Fibroblast of mammary gland (primary cell): ENCODE measurements at regions not wholly inside any gene's neighbourhood (a gene's known extent, or its start where the extent isn't known, plus 50 kb on each side); places are given as distances from the start of the nearest gene placed in this dataset.
"Not testable (repeated sequence)": the region's sequence is repeated elsewhere in the genome, so short reads cannot be mapped to it uniquely, and the experiment has no call there.

Source experiments
- DNase-seq: peaks from one replicate; pipeline ENCODE4 v3.0.0-alpha.2; 2010; ENCODE audit warnings: low read depth
- H3K4me3 ChIP-seq: 2 replicates; pipeline ENCODE4 v1.5.1; 2011; ENCODE audit warnings: low read depth, mild to moderate bottlenecking, low read length, moderate library complexity; ENCODE audit not compliant: control insufficient read depth
- TF ChIP-seq, protein P1 (sequence below): conservative IDR thresholded peaks from 2 replicates; pipeline ENCODE4 v1.5.1; 2011; ENCODE audit warnings: low read depth, low read length, inconsistent platforms; ENCODE audit not compliant: control insufficient read depth, insufficient read depth

DNA sequence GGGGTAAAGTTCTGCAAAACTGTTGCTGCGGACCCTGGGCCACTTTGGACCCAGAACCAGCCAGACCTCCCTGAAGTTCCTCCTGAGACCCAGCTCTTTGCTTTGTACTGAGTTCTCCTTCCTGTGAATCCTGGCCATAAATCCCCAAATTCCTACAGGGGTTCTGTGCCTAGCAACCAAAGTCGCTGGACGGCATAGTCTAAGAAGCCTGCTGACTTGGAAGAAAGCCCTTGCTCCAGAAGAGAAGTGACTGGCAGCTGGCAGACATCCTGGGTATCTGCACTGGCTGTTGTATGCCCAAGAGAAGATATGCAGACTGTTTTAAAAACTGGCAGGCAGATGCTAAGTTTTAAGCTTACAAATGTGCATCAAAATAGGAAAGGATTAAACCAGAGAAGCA is 99.9 kb upstream of the SLC24A4 start:
- TF ChIP-seq, protein P1, sequence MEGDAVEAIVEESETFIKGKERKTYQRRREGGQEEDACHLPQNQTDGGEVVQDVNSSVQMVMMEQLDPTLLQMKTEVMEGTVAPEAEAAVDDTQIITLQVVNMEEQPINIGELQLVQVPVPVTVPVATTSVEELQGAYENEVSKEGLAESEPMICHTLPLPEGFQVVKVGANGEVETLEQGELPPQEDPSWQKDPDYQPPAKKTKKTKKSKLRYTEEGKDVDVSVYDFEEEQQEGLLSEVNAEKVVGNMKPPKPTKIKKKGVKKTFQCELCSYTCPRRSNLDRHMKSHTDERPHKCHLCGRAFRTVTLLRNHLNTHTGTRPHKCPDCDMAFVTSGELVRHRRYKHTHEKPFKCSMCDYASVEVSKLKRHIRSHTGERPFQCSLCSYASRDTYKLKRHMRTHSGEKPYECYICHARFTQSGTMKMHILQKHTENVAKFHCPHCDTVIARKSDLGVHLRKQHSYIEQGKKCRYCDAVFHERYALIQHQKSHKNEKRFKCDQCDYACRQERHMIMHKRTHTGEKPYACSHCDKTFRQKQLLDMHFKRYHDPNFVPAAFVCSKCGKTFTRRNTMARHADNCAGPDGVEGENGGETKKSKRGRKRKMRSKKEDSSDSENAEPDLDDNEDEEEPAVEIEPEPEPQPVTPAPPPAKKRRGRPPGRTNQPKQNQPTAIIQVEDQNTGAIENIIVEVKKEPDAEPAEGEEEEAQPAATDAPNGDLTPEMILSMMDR: no peak
- no peak overlapping the region for H3K4me3 ChIP-seq
- no peak for DNase-seq

DNA sequence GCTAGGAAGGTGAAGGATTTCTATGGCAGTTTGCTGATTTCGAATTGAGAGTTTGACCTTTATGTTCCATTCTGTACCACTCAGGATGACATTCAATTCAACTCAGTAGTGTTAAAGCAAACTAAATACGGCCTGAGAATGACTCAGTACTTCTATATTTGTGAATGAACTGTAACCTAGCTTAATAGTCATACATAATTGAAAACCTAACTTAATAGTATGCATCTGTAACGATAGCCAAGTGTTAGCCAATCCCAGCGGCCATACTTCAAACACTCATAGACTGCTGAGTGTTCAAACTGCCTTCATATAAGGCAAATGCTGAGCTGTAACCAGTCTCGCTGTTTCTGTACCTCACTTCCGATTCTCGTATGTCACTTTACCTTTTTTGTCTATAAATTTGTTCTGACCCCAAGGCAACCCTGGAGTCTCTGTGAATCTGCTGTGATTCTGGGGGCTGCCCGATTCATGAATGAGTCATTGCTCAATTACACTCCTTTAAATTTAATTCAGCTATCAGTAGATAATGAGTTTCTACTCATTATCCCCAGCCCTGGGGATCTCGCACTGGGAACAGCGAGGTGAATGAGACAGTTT is 98.5 kb upstream of the SLC24A4 start:
- TF ChIP-seq, protein P1: no peak
- H3K4me3 ChIP-seq: no peak overlapping the region
- DNase-seq: peak; percentile 35

DNA sequence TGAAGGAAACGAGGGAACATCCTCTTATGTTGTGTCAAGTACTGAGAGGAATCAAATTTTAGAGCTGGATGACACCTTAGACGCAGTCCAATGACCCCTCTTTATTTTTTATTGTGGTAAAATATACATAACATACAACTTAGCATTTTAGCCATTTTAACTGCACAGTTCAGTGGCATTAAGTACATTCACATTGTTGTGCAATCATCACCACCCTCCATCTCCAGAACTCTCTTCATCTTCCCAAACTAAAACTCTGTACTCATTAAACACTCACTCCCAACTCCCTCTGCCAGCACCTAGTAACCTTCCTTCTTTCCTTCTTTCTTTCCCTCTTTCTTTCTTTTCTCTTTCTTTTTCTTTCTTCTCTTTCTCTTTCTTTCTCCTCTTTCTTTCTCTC is 97.2 kb upstream of the SLC24A4 start:
- no peak overlapping the region for H3K4me3 ChIP-seq
- no peak for DNase-seq
- TF ChIP-seq, protein P1: no peak

DNA sequence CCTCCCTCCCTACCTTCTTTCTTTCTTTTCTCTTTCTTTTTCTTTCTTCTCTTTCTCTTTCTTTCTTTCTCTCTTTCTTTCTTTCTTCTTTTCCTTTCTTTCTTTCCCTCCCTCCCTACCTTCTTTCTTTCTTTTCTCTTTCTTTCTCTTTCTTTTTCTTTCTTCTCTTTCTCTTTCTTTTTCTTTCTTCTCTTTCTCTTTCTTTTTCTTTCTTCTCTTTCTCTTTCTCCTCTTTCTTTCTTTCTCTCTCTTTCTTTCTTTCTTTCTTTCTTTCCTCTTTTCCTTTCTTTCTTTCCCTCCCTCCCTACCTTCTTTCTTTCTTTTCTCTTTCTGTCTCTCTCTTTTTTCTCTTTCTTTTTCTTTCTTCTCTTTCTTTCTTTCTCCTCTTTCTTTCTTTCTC is 96.8 kb upstream of the SLC24A4 start:
- not testable (repeated sequence) for H3K4me3 ChIP-seq, DNase-seq

DNA sequence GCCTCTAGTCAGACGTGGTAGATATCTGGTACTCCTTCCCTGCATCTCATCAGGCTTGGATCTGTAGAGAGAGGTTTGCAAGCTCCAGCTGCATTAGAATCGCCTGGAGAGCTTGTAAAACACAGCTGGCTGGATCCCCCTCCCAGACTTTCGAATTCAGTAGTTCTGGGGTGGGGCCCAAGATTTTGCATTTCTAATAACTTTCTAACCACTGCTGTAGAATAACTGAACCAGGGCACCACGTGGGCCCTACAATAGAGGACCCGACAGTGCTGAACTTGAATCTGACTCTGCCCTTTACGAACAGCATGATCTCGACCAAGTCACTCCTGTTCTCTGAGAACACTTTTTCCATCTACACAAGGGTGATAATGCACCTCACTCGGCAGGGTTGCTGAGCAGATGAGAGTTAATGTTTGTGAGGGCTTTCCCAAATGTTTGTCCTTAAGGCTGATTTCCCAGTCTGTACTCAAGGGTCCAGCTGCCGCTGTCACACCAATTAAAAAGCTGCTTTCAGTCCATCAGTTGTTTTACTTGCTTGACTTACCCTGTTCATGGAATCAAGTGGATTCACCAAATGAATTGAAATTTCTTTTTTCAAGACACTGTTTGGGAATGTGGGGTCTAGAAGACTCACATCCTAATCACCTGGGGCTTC is 86.6 kb upstream of the SLC24A4 start:
- no peak overlapping the region for H3K4me3 ChIP-seq
- no peak for DNase-seq
- TF ChIP-seq, protein P1: no peak

DNA sequence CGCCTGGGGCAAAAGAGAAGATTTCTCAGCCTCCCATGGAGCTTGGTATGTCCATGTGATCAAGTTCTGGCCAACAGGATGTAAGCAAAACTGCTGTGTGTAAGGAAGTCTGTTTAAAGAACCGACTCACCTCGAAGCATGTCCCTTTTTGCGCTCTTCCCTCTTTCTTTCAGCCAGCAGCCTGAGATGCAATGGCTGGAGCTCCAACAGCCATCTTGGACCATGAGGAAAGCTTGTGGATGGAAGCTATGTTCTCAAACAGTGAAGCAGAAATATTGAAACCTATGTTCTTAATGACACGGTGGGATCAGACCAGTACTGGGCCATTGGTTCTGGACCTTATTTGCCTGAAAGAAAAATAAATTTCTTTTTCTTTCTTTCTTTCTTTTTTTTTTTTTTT is 82.3 kb upstream of the SLC24A4 start:
- no peak for DNase-seq
- no peak overlapping the region for H3K4me3 ChIP-seq
- TF ChIP-seq, protein P1: no peak

DNA sequence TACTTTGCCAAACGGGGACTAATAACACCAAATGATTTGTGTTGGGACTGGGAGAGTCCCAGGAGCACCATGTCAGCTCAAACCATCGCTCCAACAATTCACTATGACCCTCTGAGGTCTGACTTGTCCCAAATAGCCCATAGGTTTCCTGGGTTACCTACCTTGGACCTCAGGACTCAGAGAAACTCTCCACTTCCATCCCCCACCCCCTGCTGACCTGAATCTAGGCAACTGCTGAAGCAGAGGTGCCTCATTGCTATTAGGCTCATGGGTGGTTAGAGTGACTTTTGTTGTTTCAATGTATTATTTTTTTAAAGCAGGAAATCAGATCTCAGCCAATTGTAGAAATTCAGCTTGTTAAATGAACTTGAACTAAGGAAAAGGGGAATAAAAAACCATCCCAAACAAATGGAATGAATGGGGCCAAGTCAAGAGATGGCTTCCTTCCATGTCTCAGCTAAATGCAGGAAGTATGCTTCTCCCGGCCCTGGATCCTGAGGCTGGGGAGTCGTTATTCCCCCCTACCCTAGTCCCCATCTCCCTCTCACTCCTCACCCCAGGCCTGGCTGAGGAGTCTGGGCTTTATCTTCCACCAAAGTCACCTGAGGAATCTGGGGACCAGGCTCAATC is 80.9 kb upstream of the SLC24A4 start:
- TF ChIP-seq, protein P1: no peak
- DNase-seq: no peak
- no peak overlapping the region for H3K4me3 ChIP-seq
